ENCODE measurements at regions not wholly inside any gene's neighbourhood (a gene's known extent, or its start where the extent isn't known, plus 50 kb on each side); places are given as distances from the start of the nearest gene placed in this dataset.
"Not testable (repeated sequence)": the region's sequence is repeated elsewhere in the genome, so short reads cannot be mapped to it uniquely, and the experiment has no call there.

DNA sequence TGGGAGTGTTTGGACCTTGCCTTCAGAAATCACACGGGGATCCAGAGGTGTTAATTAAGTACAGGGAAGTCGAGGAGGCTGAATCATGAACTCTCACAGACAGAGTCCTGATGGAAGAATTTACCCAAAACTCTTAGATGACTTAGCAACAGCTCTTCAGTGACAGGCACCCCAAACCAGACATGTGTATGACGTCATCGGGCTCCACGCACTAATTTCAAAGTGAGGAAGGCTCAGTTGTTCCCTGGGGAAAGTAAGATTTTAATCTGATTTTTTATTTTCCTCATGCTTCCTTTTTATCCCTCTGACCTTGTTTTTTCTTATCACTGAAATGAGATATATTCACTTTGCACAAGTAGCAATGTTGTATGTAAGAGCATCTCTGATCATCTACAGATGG is 1363.5 kb downstream of the AACS start:
- H3K4me1 ChIP-seq (ENCODE audit: control insufficient read depth in 1 of 2, insufficient read depth in 2 of 2, low read length in 2 of 2) = no peaks in the 10 kb centered on the region
- H3K4me3 ChIP-seq (ENCODE audit: low read depth in 1 of 2, low read length in 2 of 2) = no peak overlapping the region
- H3K36me3 ChIP-seq (ENCODE audit: control insufficient read depth in 1 of 2, insufficient read depth in 2 of 2, low read length in 2 of 2) = no peaks in the 10 kb centered on the region
- no peak overlapping the region for H3K9ac ChIP-seq (ENCODE audit: low read depth in 1 of 2, low read length in 2 of 2)
- no peaks in the 10 kb centered on the region for H3K27me3 ChIP-seq (ENCODE audit: control insufficient read depth in 1 of 2, insufficient read depth in 2 of 2, low read length in 2 of 2)
- H3K27ac ChIP-seq (ENCODE audit: low read depth, low read length) = no peak overlapping the region
- H3K9me3 ChIP-seq (ENCODE audit: control insufficient read depth in 1 of 2, low read length in 2 of 2) = peaks cover 3 to 8% of the 10 kb centered on the region in 2 donors

DNA sequence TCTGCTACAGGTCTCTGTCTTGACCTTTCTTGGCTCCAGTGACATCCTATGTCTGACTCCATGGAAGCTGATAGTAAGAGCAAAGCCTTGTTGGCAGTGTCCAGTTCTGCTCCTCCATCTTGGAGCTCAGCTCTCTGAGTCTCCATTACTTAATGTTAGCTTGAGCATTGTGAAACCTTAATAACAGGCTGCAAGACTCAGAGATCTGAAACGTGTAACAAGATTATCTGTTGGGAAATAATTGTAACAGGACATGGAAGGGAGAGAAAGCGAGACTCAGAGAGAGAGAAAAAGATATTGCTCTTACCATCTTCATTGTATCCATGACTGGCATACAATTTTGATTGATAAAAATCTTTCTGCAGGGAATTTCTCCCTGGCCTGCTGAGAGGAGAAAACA is 1365.7 kb downstream of the AACS start:
- Histone ChIP-seq H3K9ac (ENCODE audit: low read depth in 1 of 2, low read length in 2 of 2) (no peak overlapping the region), H3K4me3 (ENCODE audit: low read depth in 1 of 2, low read length in 2 of 2) (no peak overlapping the region), H3K27ac (ENCODE audit: low read depth, low read length) (no peak overlapping the region), H3K4me1 (ENCODE audit: control insufficient read depth in 1 of 2, insufficient read depth in 2 of 2, low read length in 2 of 2) (no peaks in the 10 kb centered on the region), H3K36me3 (ENCODE audit: control insufficient read depth in 1 of 2, insufficient read depth in 2 of 2, low read length in 2 of 2) (no peaks in the 10 kb centered on the region), H3K27me3 (ENCODE audit: control insufficient read depth in 1 of 2, insufficient read depth in 2 of 2, low read length in 2 of 2) (no peaks in the 10 kb centered on the region), H3K9me3 (ENCODE audit: control insufficient read depth in 1 of 2, low read length in 2 of 2) (peaks cover 3 to 5% of the 10 kb centered on the region in 2 donors)

- Histone ChIP-seq H3K9me3 (ENCODE audit: control insufficient read depth in 1 of 2, low read length in 2 of 2) (peaks cover 3 to 5% of the 10 kb centered on the region in 2 donors), H3K36me3 (ENCODE audit: control insufficient read depth in 1 of 2, insufficient read depth in 2 of 2, low read length in 2 of 2) (no peaks in the 10 kb centered on the region), H3K9ac (ENCODE audit: low read depth in 1 of 2, low read length in 2 of 2) (no peak overlapping the region), H3K4me3 (ENCODE audit: low read depth in 1 of 2, low read length in 2 of 2) (no peak overlapping the region), H3K27me3 (ENCODE audit: control insufficient read depth in 1 of 2, insufficient read depth in 2 of 2, low read length in 2 of 2) (no peaks in the 10 kb centered on the region), H3K27ac (ENCODE audit: low read depth, low read length) (no peak overlapping the region), H3K4me1 (ENCODE audit: control insufficient read depth in 1 of 2, insufficient read depth in 2 of 2, low read length in 2 of 2) (no peaks in the 10 kb centered on the region)
These were observed 1366.5 kb downstream of the AACS start for GRCh38 chr12:126431767-126432166.

DNA sequence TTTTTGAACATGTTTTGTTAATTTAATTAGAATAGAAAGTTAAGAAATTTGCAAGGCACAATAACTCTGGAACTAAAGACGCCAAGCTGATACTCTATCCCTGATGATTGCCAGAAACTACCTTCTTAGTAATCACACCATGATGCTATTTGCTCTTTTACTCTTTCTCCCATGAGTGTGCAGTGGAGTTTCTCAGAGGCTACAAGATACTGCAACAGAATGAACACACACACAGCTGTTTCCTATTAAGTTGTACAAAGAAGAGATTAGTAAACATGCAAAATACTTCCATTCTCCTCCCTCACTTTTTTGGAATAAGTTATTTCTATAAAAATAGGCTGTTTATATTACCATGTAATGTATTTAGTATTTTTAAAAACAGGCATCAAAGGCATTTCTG is 1367.5 kb downstream of the AACS start:
- Histone ChIP-seq H3K27ac (ENCODE audit: low read depth, low read length) (no peak overlapping the region), H3K9me3 (ENCODE audit: control insufficient read depth in 1 of 2, low read length in 2 of 2) (peaks cover 3 to 5% of the 10 kb centered on the region in 2 donors), H3K4me3 (ENCODE audit: low read depth in 1 of 2, low read length in 2 of 2) (no peak overlapping the region), H3K27me3 (ENCODE audit: control insufficient read depth in 1 of 2, insufficient read depth in 2 of 2, low read length in 2 of 2) (no peaks in the 10 kb centered on the region), H3K4me1 (ENCODE audit: control insufficient read depth in 1 of 2, insufficient read depth in 2 of 2, low read length in 2 of 2) (no peaks in the 10 kb centered on the region), H3K36me3 (ENCODE audit: control insufficient read depth in 1 of 2, insufficient read depth in 2 of 2, low read length in 2 of 2) (no peaks in the 10 kb centered on the region), H3K9ac (ENCODE audit: low read depth in 1 of 2, low read length in 2 of 2) (no peak overlapping the region)

DNA sequence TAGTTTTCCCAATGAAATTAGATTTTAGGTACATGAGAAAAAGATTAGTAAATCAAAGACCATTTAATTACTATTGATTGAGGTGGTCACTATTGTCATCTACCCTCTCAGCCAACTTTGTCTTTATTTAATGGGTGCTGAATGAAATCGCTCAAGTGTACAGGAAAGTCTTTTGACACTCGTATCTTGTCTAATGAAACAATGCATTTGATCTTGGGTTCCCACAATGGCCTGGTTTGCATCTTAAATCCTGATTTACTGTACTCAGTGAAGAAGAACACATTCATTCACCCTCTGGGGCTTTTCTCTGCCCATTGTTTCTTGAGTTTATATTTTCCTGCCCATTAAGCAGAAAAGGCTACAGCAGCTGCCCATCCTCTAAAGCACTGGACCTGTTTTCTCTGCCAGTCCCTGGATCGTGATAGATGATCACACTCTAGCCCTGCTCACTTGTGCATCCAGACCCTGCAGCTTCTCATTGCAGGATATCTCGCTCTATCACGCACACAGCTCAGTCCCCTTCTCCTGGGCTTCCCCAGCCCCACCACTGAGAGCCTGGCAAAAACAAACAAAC is 1369.3 kb downstream of the AACS start:
- H3K27me3 ChIP-seq (ENCODE audit: control insufficient read depth in 1 of 2, insufficient read depth in 2 of 2, low read length in 2 of 2) = no peaks in the 10 kb centered on the region
- no peaks in the 10 kb centered on the region for H3K36me3 ChIP-seq (ENCODE audit: control insufficient read depth in 1 of 2, insufficient read depth in 2 of 2, low read length in 2 of 2)
- H3K4me3 ChIP-seq (ENCODE audit: low read depth in 1 of 2, low read length in 2 of 2) = no peak overlapping the region
- no peak overlapping the region for H3K27ac ChIP-seq (ENCODE audit: low read depth, low read length)
- peaks cover 3 to 8% of the 10 kb centered on the region in 2 donors for H3K9me3 ChIP-seq (ENCODE audit: control insufficient read depth in 1 of 2, low read length in 2 of 2)
- H3K4me1 ChIP-seq (ENCODE audit: control insufficient read depth in 1 of 2, insufficient read depth in 2 of 2, low read length in 2 of 2) = no peaks in the 10 kb centered on the region
- H3K9ac ChIP-seq (ENCODE audit: low read depth in 1 of 2, low read length in 2 of 2) = no peak overlapping the region

DNA sequence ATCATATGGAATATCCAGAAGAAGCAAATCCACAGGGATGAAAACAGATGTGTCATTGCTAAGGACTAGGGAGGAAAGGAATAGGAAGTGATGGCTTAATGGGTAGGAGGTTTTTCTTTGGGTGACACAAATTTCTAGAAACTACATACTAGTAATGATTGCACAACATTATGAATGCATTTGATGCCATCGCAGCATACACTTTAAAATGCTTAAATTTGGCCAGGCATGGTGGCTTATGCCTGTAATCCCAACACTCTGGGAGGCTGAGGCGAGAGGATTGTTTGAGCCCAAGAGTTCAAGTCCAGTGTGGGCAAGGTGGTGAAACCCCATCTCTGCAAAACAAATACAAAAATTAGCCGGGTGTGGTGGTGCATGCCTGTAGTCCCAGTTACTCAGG is 1370.8 kb downstream of the AACS start:
- H3K9ac ChIP-seq (ENCODE audit: low read depth in 1 of 2, low read length in 2 of 2) = no peak overlapping the region
- peaks cover 0 to 6% of the 10 kb centered on the region in 2 donors for H3K9me3 ChIP-seq (ENCODE audit: control insufficient read depth in 1 of 2, low read length in 2 of 2)
- H3K36me3 ChIP-seq (ENCODE audit: control insufficient read depth in 1 of 2, insufficient read depth in 2 of 2, low read length in 2 of 2) = no peaks in the 10 kb centered on the region
- no peaks in the 10 kb centered on the region for H3K4me1 ChIP-seq (ENCODE audit: control insufficient read depth in 1 of 2, insufficient read depth in 2 of 2, low read length in 2 of 2)
- no peak overlapping the region for H3K27ac ChIP-seq (ENCODE audit: low read depth, low read length)
- no peak overlapping the region for H3K4me3 ChIP-seq (ENCODE audit: low read depth in 1 of 2, low read length in 2 of 2)
- no peaks in the 10 kb centered on the region for H3K27me3 ChIP-seq (ENCODE audit: control insufficient read depth in 1 of 2, insufficient read depth in 2 of 2, low read length in 2 of 2)

DNA sequence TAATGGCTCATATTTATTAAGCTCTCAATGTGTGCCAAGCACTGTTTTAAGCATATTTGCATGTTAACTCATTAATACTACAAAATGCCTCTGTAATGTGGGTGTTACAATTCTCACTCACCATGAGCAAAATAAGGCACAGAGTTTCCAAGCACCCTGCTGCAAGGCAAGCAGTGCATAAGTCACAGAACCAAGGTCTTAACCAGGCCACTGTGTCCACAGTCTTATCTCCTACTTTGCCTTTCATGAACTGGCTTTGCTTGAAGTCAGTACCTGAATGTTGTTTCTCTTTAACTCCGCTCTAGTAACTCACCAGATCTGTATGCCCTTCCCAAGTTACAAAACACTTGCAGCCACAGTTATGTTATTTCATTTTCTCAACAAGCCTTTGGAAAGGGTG is 1372.7 kb downstream of the AACS start:
- Histone ChIP-seq H3K27ac (ENCODE audit: low read depth, low read length) (no peak overlapping the region), H3K9ac (ENCODE audit: low read depth in 1 of 2, low read length in 2 of 2) (no peak overlapping the region), H3K4me1 (ENCODE audit: control insufficient read depth in 1 of 2, insufficient read depth in 2 of 2, low read length in 2 of 2) (no peaks in the 10 kb centered on the region), H3K4me3 (ENCODE audit: low read depth in 1 of 2, low read length in 2 of 2) (no peak overlapping the region), H3K36me3 (ENCODE audit: control insufficient read depth in 1 of 2, insufficient read depth in 2 of 2, low read length in 2 of 2) (no peaks in the 10 kb centered on the region), H3K9me3 (ENCODE audit: control insufficient read depth in 1 of 2, low read length in 2 of 2) (peaks cover 0 to 4% of the 10 kb centered on the region in 2 donors), H3K27me3 (ENCODE audit: control insufficient read depth in 1 of 2, insufficient read depth in 2 of 2, low read length in 2 of 2) (no peaks in the 10 kb centered on the region)

DNA sequence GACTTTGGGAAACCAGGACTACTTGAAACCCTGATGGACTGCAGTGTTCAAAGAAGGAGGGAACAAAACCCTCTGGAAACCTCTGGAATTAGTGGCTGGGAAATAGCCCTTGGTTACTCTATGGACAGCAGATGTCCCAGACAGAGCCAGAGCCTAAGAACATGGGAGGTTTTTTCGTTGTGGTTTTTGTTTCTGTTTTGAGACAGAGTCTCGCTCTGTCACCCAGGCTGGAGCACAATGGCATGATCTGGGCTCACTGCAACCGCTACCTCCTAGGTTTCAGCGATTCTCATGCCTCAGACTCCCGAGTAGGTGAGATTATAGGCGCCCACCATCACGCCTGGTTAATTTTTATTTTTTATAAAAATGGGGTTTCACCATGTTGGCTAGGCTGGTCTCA is 1378.7 kb downstream of the AACS start:
- H3K36me3 ChIP-seq (ENCODE audit: control insufficient read depth in 1 of 2, insufficient read depth in 2 of 2, low read length in 2 of 2) = no peaks in the 10 kb centered on the region
- H3K9ac ChIP-seq (ENCODE audit: low read depth in 1 of 2, low read length in 2 of 2) = no peak overlapping the region
- H3K9me3 ChIP-seq (ENCODE audit: control insufficient read depth in 1 of 2, low read length in 2 of 2) = peaks cover 5 to 17% of the 10 kb centered on the region in 2 donors
- H3K27me3 ChIP-seq (ENCODE audit: control insufficient read depth in 1 of 2, insufficient read depth in 2 of 2, low read length in 2 of 2) = no peaks in the 10 kb centered on the region
- H3K4me3 ChIP-seq (ENCODE audit: low read depth in 1 of 2, low read length in 2 of 2) = no peak overlapping the region
- no peak overlapping the region for H3K27ac ChIP-seq (ENCODE audit: low read depth, low read length)
- H3K4me1 ChIP-seq (ENCODE audit: control insufficient read depth in 1 of 2, insufficient read depth in 2 of 2, low read length in 2 of 2) = no peaks in the 10 kb centered on the region

DNA sequence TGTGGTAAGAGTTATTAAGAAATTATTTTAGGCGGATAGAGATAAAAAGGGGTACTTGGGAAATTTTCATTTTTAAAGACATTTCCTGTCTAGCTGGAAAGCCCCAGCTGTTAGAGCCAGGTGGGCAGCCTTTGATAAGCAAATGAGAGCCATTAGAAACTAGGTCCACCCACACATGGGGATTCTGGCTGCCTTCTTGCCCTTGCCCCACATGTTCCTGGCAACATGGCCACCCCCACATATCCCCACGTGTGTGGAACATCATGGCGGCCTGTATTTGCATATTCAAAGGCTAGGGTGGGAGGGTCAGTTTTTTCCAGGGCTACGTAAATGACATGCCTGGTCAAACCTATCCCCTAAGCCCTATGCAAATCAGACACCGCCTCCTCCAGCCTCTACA is 1382.1 kb downstream of the AACS start:
- H3K27ac ChIP-seq (ENCODE audit: low read depth, low read length) = no peak overlapping the region
- no peaks in the 10 kb centered on the region for H3K36me3 ChIP-seq (ENCODE audit: control insufficient read depth in 1 of 2, insufficient read depth in 2 of 2, low read length in 2 of 2)
- no peak overlapping the region for H3K9ac ChIP-seq (ENCODE audit: low read depth in 1 of 2, low read length in 2 of 2)
- no peaks in the 10 kb centered on the region for H3K4me1 ChIP-seq (ENCODE audit: control insufficient read depth in 1 of 2, insufficient read depth in 2 of 2, low read length in 2 of 2)
- no peak overlapping the region for H3K4me3 ChIP-seq (ENCODE audit: low read depth in 1 of 2, low read length in 2 of 2)
- H3K27me3 ChIP-seq (ENCODE audit: control insufficient read depth in 1 of 2, insufficient read depth in 2 of 2, low read length in 2 of 2) = no peaks in the 10 kb centered on the region
- peaks cover 11 to 17% of the 10 kb centered on the region in 2 donors for H3K9me3 ChIP-seq (ENCODE audit: control insufficient read depth in 1 of 2, low read length in 2 of 2)

DNA sequence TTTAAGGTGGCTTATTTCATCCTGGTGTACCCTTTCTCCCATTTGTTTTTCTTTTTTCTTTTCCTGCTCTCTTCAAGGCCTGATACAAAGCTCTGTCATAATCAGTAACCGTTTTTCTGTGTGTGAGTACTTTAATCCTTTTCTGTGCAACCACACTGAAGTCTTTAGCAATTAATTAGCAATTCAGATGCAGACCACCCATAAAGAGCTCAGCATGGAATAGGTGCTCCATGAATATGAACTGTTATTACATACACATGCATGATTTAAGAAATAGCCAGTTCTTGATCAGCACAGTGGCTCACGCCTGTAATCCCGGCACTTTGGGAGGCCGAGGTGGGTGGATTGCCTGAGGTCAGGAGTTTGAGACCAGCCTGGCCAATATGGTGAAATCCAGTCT is 1386.6 kb downstream of the AACS start:
- Histone ChIP-seq H3K4me1 (ENCODE audit: control insufficient read depth in 1 of 2, insufficient read depth in 2 of 2, low read length in 2 of 2) (no peaks in the 10 kb centered on the region), H3K36me3 (ENCODE audit: control insufficient read depth in 1 of 2, insufficient read depth in 2 of 2, low read length in 2 of 2) (no peaks in the 10 kb centered on the region), H3K9ac (ENCODE audit: low read depth in 1 of 2, low read length in 2 of 2) (no peak overlapping the region), H3K9me3 (ENCODE audit: control insufficient read depth in 1 of 2, low read length in 2 of 2) (peaks cover 8 to 11% of the 10 kb centered on the region in 2 donors), H3K27me3 (ENCODE audit: control insufficient read depth in 1 of 2, insufficient read depth in 2 of 2, low read length in 2 of 2) (no peaks in the 10 kb centered on the region), H3K27ac (ENCODE audit: low read depth, low read length) (no peak overlapping the region), H3K4me3 (ENCODE audit: low read depth in 1 of 2, low read length in 2 of 2) (no peak overlapping the region)

- H3K4me3 ChIP-seq (ENCODE audit: low read depth in 1 of 2, low read length in 2 of 2); H3K9ac ChIP-seq (ENCODE audit: low read depth in 1 of 2, low read length in 2 of 2); H3K36me3 ChIP-seq (ENCODE audit: control insufficient read depth in 1 of 2, insufficient read depth in 2 of 2, low read length in 2 of 2); H3K4me1 ChIP-seq (ENCODE audit: control insufficient read depth in 1 of 2, insufficient read depth in 2 of 2, low read length in 2 of 2); H3K27ac ChIP-seq (ENCODE audit: low read depth, low read length); H3K27me3 ChIP-seq (ENCODE audit: control insufficient read depth in 1 of 2, insufficient read depth in 2 of 2, low read length in 2 of 2): not testable (repeated sequence)
- H3K9me3 ChIP-seq (ENCODE audit: control insufficient read depth in 1 of 2, low read length in 2 of 2) = peaks cover 8 to 11% of the 10 kb centered on the region in 2 donors
These were observed 1387.5 kb downstream of the AACS start for GRCh38 chr12:126452686-126453085.
